Activated gamma-delta T cell treated with anti-CD3 and anti-CD28 coated beads, Interleukin-2, amount 50 U/mL, for 16 hours (primary cell): ENCODE measurements at regions not wholly inside any gene's neighbourhood (a gene's known extent, or its start where the extent isn't known, plus 50 kb on each side); places are given as distances from the start of the nearest gene placed in this dataset.
"Not testable (repeated sequence)": the region's sequence is repeated elsewhere in the genome, so short reads cannot be mapped to it uniquely, and the experiment has no call there.

Experiments used
- DNase-seq: peaks from one replicate; pipeline ENCODE4 v3.0.0-alpha.2; 2020; ENCODE audit warnings: low read depth

- no peak for DNase-seq
These were observed 188.6 kb downstream of the PRL start for GRCh38 chr6:22108199-22108598.

DNA sequence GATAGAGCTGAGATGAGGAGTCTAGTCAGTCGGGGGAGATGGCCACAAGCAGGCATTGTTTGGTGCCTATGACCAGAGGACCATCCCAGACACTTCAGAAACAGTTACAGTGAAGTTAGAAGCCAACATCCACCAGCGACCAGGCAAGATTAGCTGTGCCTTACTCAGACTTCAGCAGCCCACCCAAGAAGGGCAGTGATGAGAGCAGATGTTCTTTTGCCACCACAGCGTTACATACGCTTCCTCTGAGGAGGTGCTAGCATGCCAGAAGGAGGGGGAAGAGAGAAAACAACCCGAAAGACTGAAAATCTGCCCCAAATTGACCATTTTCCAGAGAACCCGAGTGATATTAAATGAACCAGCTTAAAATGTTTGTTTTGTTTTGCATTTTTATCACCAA lies 186.8 kb downstream of the PRL start:
- no peak for DNase-seq

GRCh38 chr6:22112461-22112860 lies 184.4 kb downstream of the PRL start:
- DNase-seq, result no peak

GRCh38 chr6:22113026-22113766 lies 183.6 kb downstream of the PRL start:
- DNase-seq, result no peak

- DNase-seq, result no peak
These were observed 181.3 kb downstream of the PRL start for GRCh38 chr6:22115559-22115958.

DNA sequence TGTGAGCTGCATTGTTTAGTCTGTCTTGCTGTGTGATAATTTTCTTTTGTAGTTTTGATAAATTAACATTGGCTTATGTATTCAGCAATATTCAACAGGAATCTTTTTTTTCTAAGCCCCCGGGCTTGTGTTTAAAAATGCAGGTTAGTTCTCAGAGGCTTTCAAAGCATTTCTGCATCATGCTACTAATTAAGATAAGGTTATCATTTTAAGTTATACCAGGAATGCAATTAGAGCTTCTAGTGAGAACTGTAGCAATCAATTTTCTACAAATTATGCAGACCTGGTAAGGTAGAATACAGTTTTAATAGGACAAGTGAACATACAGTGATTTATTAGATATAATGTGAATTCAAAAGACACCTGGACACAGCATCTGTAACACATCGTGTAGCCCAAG lies 179.2 kb downstream of the PRL start:
- DNase-seq, result no peak

DNA sequence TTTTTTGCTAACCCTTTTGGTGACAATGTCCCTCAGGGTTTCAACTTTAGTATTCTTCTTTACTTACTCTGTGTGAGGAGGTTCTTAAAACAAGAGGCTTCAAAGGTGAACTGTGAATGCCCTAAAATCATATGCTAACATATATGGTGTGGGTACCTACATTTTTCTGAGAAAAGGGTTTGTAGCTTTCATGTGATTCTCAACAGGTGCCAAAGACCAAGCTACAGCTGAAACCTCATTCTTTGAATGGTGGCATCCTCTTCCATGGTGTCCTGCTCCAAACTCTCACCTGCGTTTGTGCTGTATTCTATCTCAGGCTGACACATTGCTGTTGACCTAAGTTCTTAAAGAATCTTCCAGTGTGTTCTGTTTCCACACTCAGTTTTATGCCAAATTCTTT lies 177.3 kb downstream of the PRL start:
- DNase-seq, result no peak

- DNase-seq, result no peak
These were observed 172.1 kb downstream of the PRL start for GRCh38 chr6:22124756-22125155.

GRCh38 chr6:22126910-22127309 lies 169.9 kb downstream of the PRL start:
- DNase-seq, result no peak

GRCh38 chr6:22129751-22130150 lies 167.1 kb downstream of the PRL start:
- no peak for DNase-seq

DNA sequence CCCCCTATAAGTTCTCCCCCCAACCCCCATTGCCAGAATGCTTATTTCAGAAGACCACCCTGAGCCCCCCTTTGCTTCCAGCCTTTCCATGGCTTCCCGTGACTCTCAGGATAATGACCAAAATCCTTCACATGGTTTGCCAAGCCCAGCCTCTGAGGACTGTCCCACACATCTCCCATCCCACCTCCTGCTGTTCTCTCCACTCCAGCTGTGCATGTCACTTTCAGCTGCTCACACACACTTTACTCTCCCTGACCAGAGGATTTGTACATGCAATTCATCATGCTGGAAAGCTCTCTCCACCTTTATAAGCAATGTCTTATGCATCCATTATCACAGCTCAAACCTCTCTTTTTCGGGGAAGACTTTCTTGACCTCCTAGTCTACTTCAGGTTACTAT lies 164.2 kb downstream of the PRL start:
- DNase-seq, result no peak

- no peak for DNase-seq
These were observed 163.5 kb downstream of the PRL start for GRCh38 chr6:22133357-22133756.

- DNase-seq, result no peak
These were observed 162.5 kb downstream of the PRL start for GRCh38 chr6:22134308-22134707.

DNA sequence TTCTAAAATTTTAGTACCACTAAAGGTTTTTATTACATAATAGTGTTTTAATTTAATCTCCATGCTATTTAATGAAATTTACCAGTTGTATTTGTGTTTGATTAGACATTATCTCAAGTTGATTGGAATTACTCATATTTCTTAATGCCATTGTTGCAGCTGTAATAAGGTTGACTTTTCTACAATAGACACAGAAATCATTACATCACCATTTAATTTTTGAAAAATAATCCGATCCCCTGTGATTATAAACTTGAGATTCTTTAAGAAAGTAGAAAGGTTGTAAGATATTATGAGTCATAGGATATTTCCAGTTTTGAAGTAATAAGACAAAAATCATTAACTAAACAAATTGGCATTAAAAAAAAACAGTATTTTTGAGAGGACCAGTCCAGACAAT lies 161.4 kb downstream of the PRL start:
- DNase-seq, result no peak

GRCh38 chr6:22140736-22141135 lies 156.1 kb downstream of the PRL start:
- DNase-seq, result not testable (repeated sequence)

- no peak for DNase-seq
These were observed 155.5 kb downstream of the PRL start for GRCh38 chr6:22141241-22141745.

DNA sequence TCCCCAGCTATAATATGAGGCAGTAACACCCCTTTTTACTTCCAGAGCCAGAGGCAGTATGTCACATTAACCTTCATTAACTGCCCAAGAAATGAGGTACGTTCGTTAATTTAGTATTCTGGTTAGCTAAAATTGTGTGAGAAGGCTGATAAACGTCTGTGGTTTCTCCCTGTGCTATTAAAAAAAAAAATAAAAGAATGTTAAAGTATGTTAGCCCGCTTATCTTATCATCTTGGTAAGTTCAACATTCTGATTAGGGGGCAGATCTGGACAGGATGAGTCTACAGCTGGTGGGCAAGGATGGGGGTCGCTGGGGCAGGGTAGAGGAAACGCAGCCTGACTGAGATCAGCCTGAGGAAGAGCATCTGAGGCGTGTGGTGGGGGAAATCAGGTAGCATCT lies 154.0 kb downstream of the PRL start:
- no peak for DNase-seq

DNA sequence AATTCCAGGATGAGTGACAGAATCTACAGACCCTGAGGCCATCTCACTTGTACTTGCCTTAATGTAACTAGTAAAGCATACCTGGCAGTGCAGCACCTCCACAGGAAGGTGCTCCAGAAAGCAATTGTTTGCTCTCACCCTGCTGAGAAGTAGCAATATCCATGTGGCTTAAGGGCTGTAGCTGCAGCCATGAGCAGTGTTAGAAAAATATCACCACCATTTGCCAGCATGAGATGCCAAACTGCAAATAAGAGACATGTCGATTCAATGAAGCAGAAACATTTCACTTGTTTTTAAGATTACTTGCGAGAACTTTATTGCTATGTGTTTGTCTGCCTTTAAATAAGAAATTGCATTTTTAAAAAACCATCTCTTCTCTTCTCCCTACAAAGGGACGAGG lies 151.5 kb downstream of the PRL start:
- DNase-seq, result no peak

- DNase-seq, result no peak
These were observed 150.8 kb downstream of the PRL start for GRCh38 chr6:22145823-22146677.

DNA sequence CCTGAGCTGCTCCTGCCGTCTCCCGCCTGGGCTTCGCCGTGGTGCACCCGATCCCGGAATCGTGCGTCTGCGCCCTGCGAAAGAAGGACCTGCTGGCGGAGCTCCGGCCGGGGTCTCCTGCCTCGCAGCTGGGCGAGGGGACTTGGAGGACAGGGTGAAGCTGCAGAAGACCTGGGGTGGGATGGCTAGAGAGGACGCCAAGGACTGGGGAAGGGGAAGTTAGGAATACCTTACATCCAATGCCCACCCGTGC lies 150.2 kb downstream of the PRL start:
- DNase-seq, result no peak

GRCh38 chr6:22146931-22147701 lies 149.7 kb downstream of the PRL start:
- no peak for DNase-seq

- DNase-seq, result no peak
These were observed 148.7 kb downstream of the PRL start for GRCh38 chr6:22147921-22148776.
